Globus pallidus (tissue), 1 donor: ENCODE measurements at regions not wholly inside any gene's neighbourhood (a gene's known extent, or its start where the extent isn't known, plus 50 kb on each side); places are given as distances from the start of the nearest gene placed in this dataset.
"Not testable (repeated sequence)": the region's sequence is repeated elsewhere in the genome, so short reads cannot be mapped to it uniquely, and the experiment has no call there.

Source experiments
- DNase-seq: peaks from one replicate; pipeline ENCODE4 v3.0.0-alpha.2; 2015; ENCODE audit warnings: low spot score

GRCh38 chr20:17836303-17836861, 132.2 kb downstream of the SNX5 start:
- no peak for DNase-seq

- DNase-seq, result no peak
Observed at GRCh38 chr20:17835934-17836300, 132.7 kb downstream of the SNX5 start.

- DNase-seq, result no peak
Observed at GRCh38 chr20:17835240-17835933, 133.2 kb downstream of the SNX5 start.

- no peak for DNase-seq
Observed at GRCh38 chr20:17834804-17835203, 133.8 kb downstream of the SNX5 start.

- DNase-seq, result no peak
Observed at GRCh38 chr20:17833036-17833674, 133.4 kb downstream of the BANF2 start.

- DNase-seq, result no peak
Observed at GRCh38 chr20:17832236-17832915, 132.6 kb downstream of the BANF2 start.

GRCh38 chr20:17828598-17829144, 128.9 kb downstream of the BANF2 start:
- DNase-seq, result no peak

- no peak for DNase-seq
Observed at GRCh38 chr20:17827759-17828559, 128.2 kb downstream of the BANF2 start.

GRCh38 chr20:17827079-17827478, 127.3 kb downstream of the BANF2 start:
- DNase-seq, result no peak

GRCh38 chr20:17825960-17826843, 126.4 kb downstream of the BANF2 start:
- no peak for DNase-seq

GRCh38 chr20:17825252-17825959, 125.6 kb downstream of the BANF2 start:
- no peak for DNase-seq

GRCh38 chr20:17824676-17825251, 125.0 kb downstream of the BANF2 start:
- no peak for DNase-seq

GRCh38 chr20:17823409-17824144, 123.8 kb downstream of the BANF2 start:
- no peak for DNase-seq

- DNase-seq, result no peak
Observed at GRCh38 chr20:17822540-17823408, 123.0 kb downstream of the BANF2 start.

GRCh38 chr20:17822039-17822438, 122.3 kb downstream of the BANF2 start:
- DNase-seq, result no peak

- not testable (repeated sequence) for DNase-seq
Observed at GRCh38 chr20:17821606-17822005, 121.8 kb downstream of the BANF2 start.

- DNase-seq, result no peak
Observed at GRCh38 chr20:17819395-17820093, 119.8 kb downstream of the BANF2 start.
